LHCN-M2 (cell line): ENCODE measurements at regions not wholly inside any gene's neighbourhood (a gene's known extent, or its start where the extent isn't known, plus 50 kb on each side); places are given as distances from the start of the nearest gene placed in this dataset.
A peak's percentile ranks its signal among the peaks of the same experiment; 100 is the strongest.
"Not testable (repeated sequence)": the region's sequence is repeated elsewhere in the genome, so short reads cannot be mapped to it uniquely, and the experiment has no call there.

Source experiments
- DNase-seq: peaks from one replicate; pipeline ENCODE4 v3.0.0-alpha.2; 2012; ENCODE audit warnings: low read depth

GRCh38 chr5:174987443-174988012 lies 263.1 kb downstream of the MSX2 start:
- DNase-seq = no peak

- DNase-seq = no peak
Measured at GRCh38 chr5:174984863-174985262, 260.5 kb downstream of the MSX2 start.

- no peak for DNase-seq
Measured at GRCh38 chr5:174982485-174982884, 258.1 kb downstream of the MSX2 start.

- no peak for DNase-seq
Measured at GRCh38 chr5:174981416-174981815, 257.0 kb downstream of the MSX2 start.

- DNase-seq = no peak
Measured at GRCh38 chr5:174980952-174981351, 256.6 kb downstream of the MSX2 start.

- no peak for DNase-seq
Measured at GRCh38 chr5:174972291-174972690, 247.9 kb downstream of the MSX2 start.

GRCh38 chr5:174971210-174971609 lies 246.8 kb downstream of the MSX2 start:
- no peak for DNase-seq

- DNase-seq = no peak
Measured at GRCh38 chr5:174970502-174970901, 246.1 kb downstream of the MSX2 start.

GRCh38 chr5:174953871-174954270 lies 229.5 kb downstream of the MSX2 start:
- DNase-seq = no peak

GRCh38 chr5:174951151-174951780 lies 226.9 kb downstream of the MSX2 start:
- DNase-seq = peak; percentile 64

GRCh38 chr5:174947548-174947947 lies 223.2 kb downstream of the MSX2 start:
- peak; percentile 4 for DNase-seq

GRCh38 chr5:174945853-174946252 lies 221.5 kb downstream of the MSX2 start:
- DNase-seq = no peak

GRCh38 chr5:174943785-174944184 lies 219.4 kb downstream of the MSX2 start:
- DNase-seq = no peak

GRCh38 chr5:174943002-174943401 lies 218.6 kb downstream of the MSX2 start:
- not testable (repeated sequence) for DNase-seq

- DNase-seq = no peak
Measured at GRCh38 chr5:174937201-174938123, 213.1 kb downstream of the MSX2 start.

- peak; percentile 49 for DNase-seq
Measured at GRCh38 chr5:174935854-174936474, 211.6 kb downstream of the MSX2 start.

- DNase-seq = not testable (repeated sequence)
Measured at GRCh38 chr5:174931033-174931432, 206.7 kb downstream of the MSX2 start.

- no peak for DNase-seq
Measured at GRCh38 chr5:174925586-174925985, 201.2 kb downstream of the MSX2 start.

- DNase-seq = no peak
Measured at GRCh38 chr5:174922955-174923354, 198.6 kb downstream of the MSX2 start.

- DNase-seq = no peak
Measured at GRCh38 chr5:174920906-174921550, 196.6 kb downstream of the MSX2 start.

GRCh38 chr5:174919351-174919750 lies 195.0 kb downstream of the MSX2 start:
- DNase-seq = no peak

- no peak for DNase-seq
Measured at GRCh38 chr5:174918655-174919054, 194.3 kb downstream of the MSX2 start.
